Stimulated activated effector memory CD8-positive, alpha-beta T cell treated with anti-CD3 and anti-CD28 coated beads, Interleukin-12 subunit alpha, Interleukin-12 subunit beta, amount 100 ng/mL, for 72 hours (primary cell): ENCODE measurements at regions not wholly inside any gene's neighbourhood (a gene's known extent, or its start where the extent isn't known, plus 50 kb on each side); places are given as distances from the start of the nearest gene placed in this dataset.

Source experiments
- ATAC-seq: fragments of 150-1000 bp; cut with Tn5 transposase; 2 replicates; pipeline ENCODE4 v1.10.0; 2021
- DNase-seq, 2 donors: peaks; one replicate each; pipeline ENCODE4 v3.0.0; 2021 to 2022; ENCODE audit warnings: low spot score in 2 of 2
- H3K27ac Mint-ChIP-seq: one replicate; pipeline ENCODE4 v1.8.0; 2022; ENCODE audit warnings: mild to moderate bottlenecking, mixed read lengths
- H3K36me3 Mint-ChIP-seq: one replicate; pipeline ENCODE4 v1.8.0; 2022; ENCODE audit warnings: mild to moderate bottlenecking, mixed read lengths
- H3K4me1 Mint-ChIP-seq: one replicate; pipeline ENCODE4 v1.8.0; 2022; ENCODE audit warnings: mixed read lengths
- H3K4me3 Mint-ChIP-seq: one replicate; pipeline ENCODE4 v1.8.0; 2022; ENCODE audit warnings: mild to moderate bottlenecking, mixed read lengths
- H3K9me3 Mint-ChIP-seq: one replicate; pipeline ENCODE4 v1.8.0; 2022; ENCODE audit warnings: mixed read lengths

- no peaks in the 10 kb centered on the region for H3K36me3 Mint-ChIP-seq
- peaks cover 3% of the 10 kb centered on the region for H3K9me3 Mint-ChIP-seq
- H3K4me3 Mint-ChIP-seq, result peak overlapping the region; percentile 33
- ATAC-seq, result no peak
- peak overlapping the region; percentile 64 for H3K27ac Mint-ChIP-seq
- peaks cover 28% of the 10 kb centered on the region for H3K4me1 Mint-ChIP-seq
- DNase-seq, result no peak
Observed at GRCh38 chr12:22396735-22397134, 62.2 kb upstream of the ST8SIA1 start.

DNA sequence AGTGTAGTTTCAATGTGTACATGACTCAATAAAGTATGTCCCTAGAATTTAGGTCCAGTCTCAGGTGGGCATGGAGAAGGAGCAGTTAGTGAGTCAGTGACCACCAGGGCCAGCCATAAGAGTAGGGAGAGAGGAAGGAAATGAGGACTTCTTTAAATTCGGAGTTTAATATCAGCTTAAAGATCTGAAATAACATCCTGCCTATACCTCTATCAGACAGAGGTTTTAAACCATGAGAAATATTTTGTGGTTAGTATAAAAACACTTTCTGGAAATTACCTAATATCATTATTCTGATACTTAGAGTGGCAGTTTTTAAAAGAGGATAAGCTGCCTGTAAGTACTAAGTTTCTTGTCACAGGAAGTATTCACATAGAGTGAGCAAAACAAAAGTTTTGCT is 61.7 kb upstream of the ST8SIA1 start:
- H3K4me1 Mint-ChIP-seq, result peaks cover 28% of the 10 kb centered on the region
- H3K4me3 Mint-ChIP-seq, result peak overlapping the region; percentile 33
- ATAC-seq (peak; percentile 67), DNase-seq (no peak)
- H3K36me3 Mint-ChIP-seq, result no peaks in the 10 kb centered on the region
- H3K27ac Mint-ChIP-seq, result peak overlapping the region; percentile 64
- H3K9me3 Mint-ChIP-seq, result peaks cover 3% of the 10 kb centered on the region

GRCh38 chr12:22395666-22396065 is 61.2 kb upstream of the ST8SIA1 start:
- Mint-ChIP-seq H3K4me1 (peaks cover 28% of the 10 kb centered on the region), H3K27ac (no peak overlapping the region), H3K36me3 (no peaks in the 10 kb centered on the region), H3K4me3 (no peak overlapping the region), H3K9me3 (no peaks in the 10 kb centered on the region)
- ATAC-seq (no peak), DNase-seq (no peak)
